ENCODE measurements at regions not wholly inside any gene's neighbourhood (a gene's known extent, or its start where the extent isn't known, plus 50 kb on each side); places are given as distances from the start of the nearest gene placed in this dataset.

- no peaks in the 10 kb centered on the region for H3K4me1 Mint-ChIP-seq
- DNase-seq (no peak), ATAC-seq (ENCODE audit: low read depth) (no peak)
- peaks cover 15% of the 10 kb centered on the region for H3K27me3 Mint-ChIP-seq
- H3K36me3 Mint-ChIP-seq = no peaks in the 10 kb centered on the region
- no peaks in the 10 kb centered on the region for H3K9me3 Mint-ChIP-seq
- no peak overlapping the region for H3K4me3 Mint-ChIP-seq
- POLR2A ChIA-PET = no interaction called here
- H3K27ac Mint-ChIP-seq = no peak overlapping the region
Measured at GRCh38 chr7:54888067-54888733, 129.2 kb upstream of the SEC61G start.

GRCh38 chr7:54888734-54889082 is 129.7 kb upstream of the SEC61G start:
- H3K27ac Mint-ChIP-seq = no peak overlapping the region
- no peaks in the 10 kb centered on the region for H3K36me3 Mint-ChIP-seq
- POLR2A ChIA-PET = no interaction called here
- ATAC-seq (ENCODE audit: low read depth) (no peak), DNase-seq (no peak)
- H3K9me3 Mint-ChIP-seq = no peaks in the 10 kb centered on the region
- H3K27me3 Mint-ChIP-seq = peaks cover 15% of the 10 kb centered on the region
- H3K4me1 Mint-ChIP-seq = no peaks in the 10 kb centered on the region
- no peak overlapping the region for H3K4me3 Mint-ChIP-seq

- Mint-ChIP-seq H3K27me3 (no peaks in the 10 kb centered on the region), H3K36me3 (no peaks in the 10 kb centered on the region), H3K9me3 (no peaks in the 10 kb centered on the region), H3K27ac (no peak overlapping the region), H3K4me3 (no peak overlapping the region), H3K4me1 (no peaks in the 10 kb centered on the region)
- no peak for DNase-seq
- no peak for ATAC-seq (ENCODE audit: low read depth)
- POLR2A ChIA-PET = no interaction called here
Measured at GRCh38 chr7:54897891-54898290, 120.9 kb upstream of the EGFR start.

GRCh38 chr7:54898659-54899340 is 120.0 kb upstream of the EGFR start:
- POLR2A ChIA-PET = no interaction called here
- no peak overlapping the region for H3K4me3 Mint-ChIP-seq
- no peaks in the 10 kb centered on the region for H3K4me1 Mint-ChIP-seq
- H3K36me3 Mint-ChIP-seq = no peaks in the 10 kb centered on the region
- H3K9me3 Mint-ChIP-seq = no peaks in the 10 kb centered on the region
- ATAC-seq (ENCODE audit: low read depth) (no peak), DNase-seq (no peak)
- H3K27ac Mint-ChIP-seq = no peak overlapping the region
- no peaks in the 10 kb centered on the region for H3K27me3 Mint-ChIP-seq

- no peaks in the 10 kb centered on the region for H3K36me3 Mint-ChIP-seq
- no peaks in the 10 kb centered on the region for H3K27me3 Mint-ChIP-seq
- no peak overlapping the region for H3K4me3 Mint-ChIP-seq
- POLR2A ChIA-PET = no interaction called here
- no peak for DNase-seq
- H3K27ac Mint-ChIP-seq = no peak overlapping the region
- H3K9me3 Mint-ChIP-seq = no peaks in the 10 kb centered on the region
- ATAC-seq (ENCODE audit: low read depth) = no peak
- H3K4me1 Mint-ChIP-seq = no peaks in the 10 kb centered on the region
Measured at GRCh38 chr7:54901840-54902239, 117.0 kb upstream of the EGFR start.

GRCh38 chr7:54904130-54904529 is 114.7 kb upstream of the EGFR start:
- Mint-ChIP-seq H3K27ac (no peak overlapping the region), H3K27me3 (no peaks in the 10 kb centered on the region), H3K4me3 (no peak overlapping the region), H3K36me3 (no peaks in the 10 kb centered on the region), H3K9me3 (no peaks in the 10 kb centered on the region), H3K4me1 (no peaks in the 10 kb centered on the region)
- POLR2A ChIA-PET = no interaction called here
- DNase-seq (no peak), ATAC-seq (ENCODE audit: low read depth) (no peak)

- Mint-ChIP-seq H3K36me3 (no peaks in the 10 kb centered on the region), H3K4me3 (no peak overlapping the region), H3K4me1 (no peaks in the 10 kb centered on the region), H3K27ac (no peak overlapping the region), H3K27me3 (no peaks in the 10 kb centered on the region), H3K9me3 (no peaks in the 10 kb centered on the region)
- POLR2A ChIA-PET = no interaction called here
- no peak for DNase-seq
- ATAC-seq (ENCODE audit: low read depth) = no peak
Measured at GRCh38 chr7:54904986-54905385, 113.8 kb upstream of the EGFR start.

- no peaks in the 10 kb centered on the region for H3K4me1 Mint-ChIP-seq
- ATAC-seq (ENCODE audit: low read depth) (no peak), DNase-seq (no peak)
- no peaks in the 10 kb centered on the region for H3K36me3 Mint-ChIP-seq
- H3K9me3 Mint-ChIP-seq = no peaks in the 10 kb centered on the region
- H3K27ac Mint-ChIP-seq = no peak overlapping the region
- POLR2A ChIA-PET = no interaction called here
- no peak overlapping the region for H3K4me3 Mint-ChIP-seq
- H3K27me3 Mint-ChIP-seq = peaks cover 2% of the 10 kb centered on the region
Measured at GRCh38 chr7:54906963-54907362, 111.9 kb upstream of the EGFR start.

- no peak for ATAC-seq (ENCODE audit: low read depth)
- Mint-ChIP-seq H3K9me3 (no peaks in the 10 kb centered on the region), H3K4me1 (no peaks in the 10 kb centered on the region)
Measured at GRCh38 chr7:54907981-54908380, 110.8 kb upstream of the EGFR start.

GRCh38 chr7:54908760-54909438 is 109.9 kb upstream of the EGFR start:
- Mint-ChIP-seq H3K27ac (no peak overlapping the region), H3K9me3 (no peaks in the 10 kb centered on the region), H3K4me1 (no peaks in the 10 kb centered on the region), H3K4me3 (no peak overlapping the region), H3K27me3 (peaks cover 2% of the 10 kb centered on the region), H3K36me3 (no peaks in the 10 kb centered on the region)
- ATAC-seq (ENCODE audit: low read depth) (no peak), DNase-seq (no peak)
- POLR2A ChIA-PET = no interaction called here

More at GRCh38 chr7:54907981-54908380, 110.8 kb upstream of the EGFR start:
- DNase-seq = no peak
- Mint-ChIP-seq H3K27me3 (peaks cover 2% of the 10 kb centered on the region), H3K4me3 (no peak overlapping the region), H3K36me3 (no peaks in the 10 kb centered on the region), H3K27ac (no peak overlapping the region)
- POLR2A ChIA-PET = no interaction called here

- Mint-ChIP-seq H3K4me3 (no peak overlapping the region), H3K4me1 (no peaks in the 10 kb centered on the region), H3K36me3 (no peaks in the 10 kb centered on the region), H3K27ac (no peak overlapping the region), H3K9me3 (no peaks in the 10 kb centered on the region), H3K27me3 (peaks cover 2% of the 10 kb centered on the region)
- ATAC-seq (ENCODE audit: low read depth) (no peak), DNase-seq (no peak)
- POLR2A ChIA-PET = no interaction called here
Measured at GRCh38 chr7:54915870-54916598, 102.8 kb upstream of the EGFR start.

- Mint-ChIP-seq H3K27ac (no peak overlapping the region), H3K4me3 (no peak overlapping the region), H3K9me3 (no peaks in the 10 kb centered on the region), H3K4me1 (no peaks in the 10 kb centered on the region), H3K36me3 (no peaks in the 10 kb centered on the region), H3K27me3 (no peaks in the 10 kb centered on the region)
- DNase-seq (no peak), ATAC-seq (ENCODE audit: low read depth) (no peak)
- POLR2A ChIA-PET = no interaction called here
Measured at GRCh38 chr7:54917613-54918391, 101.0 kb upstream of the EGFR start.

- Mint-ChIP-seq H3K36me3 (no peaks in the 10 kb centered on the region), H3K27ac (no peak overlapping the region), H3K9me3 (peaks cover 7% of the 10 kb centered on the region), H3K27me3 (no peaks in the 10 kb centered on the region), H3K4me1 (no peaks in the 10 kb centered on the region), H3K4me3 (no peak overlapping the region)
- DNase-seq = no peak
- POLR2A ChIA-PET = no interaction called here
- ATAC-seq (ENCODE audit: low read depth) = no peak
Measured at GRCh38 chr7:54921116-54921515, 97.7 kb upstream of the EGFR start.
